PC-9 (cell line): ENCODE measurements at regions not wholly inside any gene's neighbourhood (a gene's known extent, or its start where the extent isn't known, plus 50 kb on each side); places are given as distances from the start of the nearest gene placed in this dataset.

Source experiments
- CTCF ChIP-seq: fragments of 200-600 bp; sonication (generic); conservative IDR thresholded peaks from 2 replicates; pipeline ENCODE4 v1.6.1; 2017; ENCODE audit warnings: mixed run types, antibody characterized with exemption, mild to moderate bottlenecking, moderate library complexity
- EZH2 ChIP-seq: fragments of 200-600 bp; sonication (generic); IDR thresholded peaks from 2 replicates; pipeline ENCODE4 v1.8.0; 2017; ENCODE audit warnings: antibody characterized with exemption, low read depth

GRCh38 chr15:92819278-92820235 is 80.6 kb upstream of the CHD2 start:
- TF ChIP-seq CTCF (no peak), EZH2 (no peak)
